ENCODE measurements at regions not wholly inside any gene's neighbourhood (a gene's known extent, or its start where the extent isn't known, plus 50 kb on each side); places are given as distances from the start of the nearest gene placed in this dataset.

DNA sequence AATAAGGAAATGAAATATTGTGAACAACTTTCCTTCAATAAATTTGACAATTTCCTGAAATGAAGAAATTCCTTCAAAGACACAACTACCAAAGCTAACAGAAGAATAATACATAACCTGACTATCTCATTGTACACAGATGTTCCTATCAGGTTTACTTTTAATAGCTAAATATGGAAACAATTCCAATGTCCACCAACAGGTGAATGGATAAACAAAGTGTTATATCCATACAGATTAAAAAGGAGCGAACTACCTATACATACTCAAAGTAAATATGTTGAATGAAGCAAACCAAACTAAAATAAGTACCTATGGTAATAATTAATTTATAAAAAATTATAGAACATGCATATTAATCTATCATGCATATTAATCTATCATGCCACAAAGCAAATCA is 554.9 kb downstream of the PPP4R3C start:
- H3K4me1 ChIP-seq (ENCODE audit: insufficient read depth) = no peaks in the 10 kb centered on the region
- Mint-ChIP-seq H3K27ac (no peak overlapping the region), H3K9me3 (peaks cover 7% of the 10 kb centered on the region; the same call in 2 of the 3 replicates), H3K4me3 (no peak overlapping the region), H3K4me1 (no peaks in the 10 kb centered on the region), H3K36me3 (ENCODE audit: low read depth) (0 out of 3 replicates have a peak, but pooled peaks cover 5% of the 10 kb centered on the region), H3K27me3 (ENCODE audit: insufficient read depth, low read depth, poor library complexity) (no peaks in the 10 kb centered on the region)
- H3K27ac ChIP-seq (ENCODE audit: low read depth) = no peak overlapping the region
- TF ChIP-seq STAT1 (IDR thresholded peaks at IDR 0.05; ENCODE audit: unreplicated experiment) = no peak
- TF ChIP-seq, protein P1, sequence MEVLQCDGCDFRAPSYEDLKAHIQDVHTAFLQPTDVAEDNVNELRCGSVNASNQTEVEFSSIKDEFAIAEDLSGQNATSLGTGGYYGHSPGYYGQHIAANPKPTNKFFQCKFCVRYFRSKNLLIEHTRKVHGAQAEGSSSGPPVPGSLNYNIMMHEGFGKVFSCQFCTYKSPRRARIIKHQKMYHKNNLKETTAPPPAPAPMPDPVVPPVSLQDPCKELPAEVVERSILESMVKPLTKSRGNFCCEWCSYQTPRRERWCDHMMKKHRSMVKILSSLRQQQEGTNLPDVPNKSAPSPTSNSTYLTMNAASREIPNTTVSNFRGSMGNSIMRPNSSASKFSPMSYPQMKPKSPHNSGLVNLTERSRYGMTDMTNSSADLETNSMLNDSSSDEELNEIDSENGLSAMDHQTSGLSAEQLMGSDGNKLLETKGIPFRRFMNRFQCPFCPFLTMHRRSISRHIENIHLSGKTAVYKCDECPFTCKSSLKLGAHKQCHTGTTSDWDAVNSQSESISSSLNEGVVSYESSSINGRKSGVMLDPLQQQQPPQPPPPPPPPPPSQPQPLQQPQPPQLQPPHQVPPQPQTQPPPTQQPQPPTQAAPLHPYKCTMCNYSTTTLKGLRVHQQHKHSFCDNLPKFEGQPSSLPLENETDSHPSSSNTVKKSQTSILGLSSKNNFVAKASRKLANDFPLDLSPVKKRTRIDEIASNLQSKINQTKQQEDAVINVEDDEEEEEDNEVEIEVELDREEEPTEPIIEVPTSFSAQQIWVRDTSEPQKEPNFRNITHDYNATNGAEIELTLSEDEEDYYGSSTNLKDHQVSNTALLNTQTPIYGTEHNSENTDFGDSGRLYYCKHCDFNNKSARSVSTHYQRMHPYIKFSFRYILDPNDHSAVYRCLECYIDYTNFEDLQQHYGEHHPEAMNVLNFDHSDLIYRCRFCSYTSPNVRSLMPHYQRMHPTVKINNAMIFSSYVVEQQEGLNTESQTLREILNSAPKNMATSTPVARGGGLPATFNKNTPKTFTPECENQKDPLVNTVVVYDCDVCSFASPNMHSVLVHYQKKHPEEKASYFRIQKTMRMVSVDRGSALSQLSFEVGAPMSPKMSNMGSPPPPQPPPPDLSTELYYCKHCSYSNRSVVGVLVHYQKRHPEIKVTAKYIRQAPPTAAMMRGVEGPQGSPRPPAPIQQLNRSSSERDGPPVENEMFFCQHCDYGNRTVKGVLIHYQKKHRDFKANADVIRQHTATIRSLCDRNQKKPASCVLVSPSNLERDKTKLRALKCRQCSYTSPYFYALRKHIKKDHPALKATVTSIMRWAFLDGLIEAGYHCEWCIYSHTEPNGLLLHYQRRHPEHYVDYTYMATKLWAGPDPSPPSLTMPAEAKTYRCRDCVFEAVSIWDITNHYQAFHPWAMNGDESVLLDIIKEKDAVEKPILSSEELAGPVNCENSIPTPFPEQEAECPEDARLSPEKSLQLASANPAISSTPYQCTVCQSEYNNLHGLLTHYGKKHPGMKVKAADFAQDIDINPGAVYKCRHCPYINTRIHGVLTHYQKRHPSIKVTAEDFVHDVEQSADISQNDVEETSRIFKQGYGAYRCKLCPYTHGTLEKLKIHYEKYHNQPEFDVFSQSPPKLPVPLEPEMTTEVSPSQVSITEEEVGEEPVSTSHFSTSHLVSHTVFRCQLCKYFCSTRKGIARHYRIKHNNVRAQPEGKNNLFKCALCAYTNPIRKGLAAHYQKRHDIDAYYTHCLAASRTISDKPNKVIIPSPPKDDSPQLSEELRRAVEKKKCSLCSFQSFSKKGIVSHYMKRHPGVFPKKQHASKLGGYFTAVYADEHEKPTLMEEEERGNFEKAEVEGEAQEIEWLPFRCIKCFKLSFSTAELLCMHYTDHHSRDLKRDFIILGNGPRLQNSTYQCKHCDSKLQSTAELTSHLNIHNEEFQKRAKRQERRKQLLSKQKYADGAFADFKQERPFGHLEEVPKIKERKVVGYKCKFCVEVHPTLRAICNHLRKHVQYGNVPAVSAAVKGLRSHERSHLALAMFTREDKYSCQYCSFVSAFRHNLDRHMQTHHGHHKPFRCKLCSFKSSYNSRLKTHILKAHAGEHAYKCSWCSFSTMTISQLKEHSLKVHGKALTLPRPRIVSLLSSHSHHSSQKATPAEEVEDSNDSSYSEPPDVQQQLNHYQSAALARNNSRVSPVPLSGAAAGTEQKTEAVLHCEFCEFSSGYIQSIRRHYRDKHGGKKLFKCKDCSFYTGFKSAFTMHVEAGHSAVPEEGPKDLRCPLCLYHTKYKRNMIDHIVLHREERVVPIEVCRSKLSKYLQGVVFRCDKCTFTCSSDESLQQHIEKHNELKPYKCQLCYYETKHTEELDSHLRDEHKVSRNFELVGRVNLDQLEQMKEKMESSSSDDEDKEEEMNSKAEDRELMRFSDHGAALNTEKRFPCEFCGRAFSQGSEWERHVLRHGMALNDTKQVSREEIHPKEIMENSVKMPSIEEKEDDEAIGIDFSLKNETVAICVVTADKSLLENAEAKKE (CRISPR knock-in tag; IDR thresholded peaks at IDR 0.05) = no peak
- TF ChIP-seq ZNF331 (CRISPR knock-in tag; IDR thresholded peaks at IDR 0.05; ENCODE audit: low read depth) = no peak
- no peak for TF ChIP-seq NANOG (IDR thresholded peaks at IDR 0.05; ENCODE audit: borderline replicate concordance)
- TF ChIP-seq, protein P2, sequence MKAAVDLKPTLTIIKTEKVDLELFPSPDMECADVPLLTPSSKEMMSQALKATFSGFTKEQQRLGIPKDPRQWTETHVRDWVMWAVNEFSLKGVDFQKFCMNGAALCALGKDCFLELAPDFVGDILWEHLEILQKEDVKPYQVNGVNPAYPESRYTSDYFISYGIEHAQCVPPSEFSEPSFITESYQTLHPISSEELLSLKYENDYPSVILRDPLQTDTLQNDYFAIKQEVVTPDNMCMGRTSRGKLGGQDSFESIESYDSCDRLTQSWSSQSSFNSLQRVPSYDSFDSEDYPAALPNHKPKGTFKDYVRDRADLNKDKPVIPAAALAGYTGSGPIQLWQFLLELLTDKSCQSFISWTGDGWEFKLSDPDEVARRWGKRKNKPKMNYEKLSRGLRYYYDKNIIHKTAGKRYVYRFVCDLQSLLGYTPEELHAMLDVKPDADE (IDR thresholded peaks at IDR 0.05) = no peak
- TF ChIP-seq, protein P3, sequence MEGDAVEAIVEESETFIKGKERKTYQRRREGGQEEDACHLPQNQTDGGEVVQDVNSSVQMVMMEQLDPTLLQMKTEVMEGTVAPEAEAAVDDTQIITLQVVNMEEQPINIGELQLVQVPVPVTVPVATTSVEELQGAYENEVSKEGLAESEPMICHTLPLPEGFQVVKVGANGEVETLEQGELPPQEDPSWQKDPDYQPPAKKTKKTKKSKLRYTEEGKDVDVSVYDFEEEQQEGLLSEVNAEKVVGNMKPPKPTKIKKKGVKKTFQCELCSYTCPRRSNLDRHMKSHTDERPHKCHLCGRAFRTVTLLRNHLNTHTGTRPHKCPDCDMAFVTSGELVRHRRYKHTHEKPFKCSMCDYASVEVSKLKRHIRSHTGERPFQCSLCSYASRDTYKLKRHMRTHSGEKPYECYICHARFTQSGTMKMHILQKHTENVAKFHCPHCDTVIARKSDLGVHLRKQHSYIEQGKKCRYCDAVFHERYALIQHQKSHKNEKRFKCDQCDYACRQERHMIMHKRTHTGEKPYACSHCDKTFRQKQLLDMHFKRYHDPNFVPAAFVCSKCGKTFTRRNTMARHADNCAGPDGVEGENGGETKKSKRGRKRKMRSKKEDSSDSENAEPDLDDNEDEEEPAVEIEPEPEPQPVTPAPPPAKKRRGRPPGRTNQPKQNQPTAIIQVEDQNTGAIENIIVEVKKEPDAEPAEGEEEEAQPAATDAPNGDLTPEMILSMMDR (conservative IDR thresholded peaks at IDR 0.05; ENCODE audit: low read depth in 2 of 2) = no peak
- TF ChIP-seq JUNB (IDR thresholded peaks at IDR 0.05; ENCODE audit: unreplicated experiment) = no peak
- TF ChIP-seq EZH2phosphoT487 (IDR thresholded peaks at IDR 0.05; ENCODE audit: unreplicated experiment) = no peak
- TF ChIP-seq, protein P4, sequence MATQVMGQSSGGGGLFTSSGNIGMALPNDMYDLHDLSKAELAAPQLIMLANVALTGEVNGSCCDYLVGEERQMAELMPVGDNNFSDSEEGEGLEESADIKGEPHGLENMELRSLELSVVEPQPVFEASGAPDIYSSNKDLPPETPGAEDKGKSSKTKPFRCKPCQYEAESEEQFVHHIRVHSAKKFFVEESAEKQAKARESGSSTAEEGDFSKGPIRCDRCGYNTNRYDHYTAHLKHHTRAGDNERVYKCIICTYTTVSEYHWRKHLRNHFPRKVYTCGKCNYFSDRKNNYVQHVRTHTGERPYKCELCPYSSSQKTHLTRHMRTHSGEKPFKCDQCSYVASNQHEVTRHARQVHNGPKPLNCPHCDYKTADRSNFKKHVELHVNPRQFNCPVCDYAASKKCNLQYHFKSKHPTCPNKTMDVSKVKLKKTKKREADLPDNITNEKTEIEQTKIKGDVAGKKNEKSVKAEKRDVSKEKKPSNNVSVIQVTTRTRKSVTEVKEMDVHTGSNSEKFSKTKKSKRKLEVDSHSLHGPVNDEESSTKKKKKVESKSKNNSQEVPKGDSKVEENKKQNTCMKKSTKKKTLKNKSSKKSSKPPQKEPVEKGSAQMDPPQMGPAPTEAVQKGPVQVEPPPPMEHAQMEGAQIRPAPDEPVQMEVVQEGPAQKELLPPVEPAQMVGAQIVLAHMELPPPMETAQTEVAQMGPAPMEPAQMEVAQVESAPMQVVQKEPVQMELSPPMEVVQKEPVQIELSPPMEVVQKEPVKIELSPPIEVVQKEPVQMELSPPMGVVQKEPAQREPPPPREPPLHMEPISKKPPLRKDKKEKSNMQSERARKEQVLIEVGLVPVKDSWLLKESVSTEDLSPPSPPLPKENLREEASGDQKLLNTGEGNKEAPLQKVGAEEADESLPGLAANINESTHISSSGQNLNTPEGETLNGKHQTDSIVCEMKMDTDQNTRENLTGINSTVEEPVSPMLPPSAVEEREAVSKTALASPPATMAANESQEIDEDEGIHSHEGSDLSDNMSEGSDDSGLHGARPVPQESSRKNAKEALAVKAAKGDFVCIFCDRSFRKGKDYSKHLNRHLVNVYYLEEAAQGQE (IDR thresholded peaks at IDR 0.05; ENCODE audit: unreplicated experiment) = no peak
- no peak for TF ChIP-seq CREB1 (CRISPR knock-in tag; IDR thresholded peaks at IDR 0.05; ENCODE audit: low read depth)
- TF ChIP-seq ZNF114 (CRISPR knock-in tag; IDR thresholded peaks at IDR 0.05) = no peak
- no peak for TF ChIP-seq POLR2AphosphoS5 (IDR thresholded peaks at IDR 0.05; ENCODE audit: low read depth)
- TF ChIP-seq EZH2 (IDR thresholded peaks at IDR 0.05; ENCODE audit: low read depth, unreplicated experiment) = no peak
- no peaks in the 10 kb centered on the region for H3K36me3 ChIP-seq (ENCODE audit: insufficient read depth)
- H3K79me2 ChIP-seq (replicated peaks; ENCODE audit: insufficient read depth) = no peaks in the 10 kb centered on the region
- no peaks in the 10 kb centered on the region for H3F3A ChIP-seq (replicated peaks; ENCODE audit: low read depth)
- H3K27me3 ChIP-seq (ENCODE audit: insufficient read depth) = no peaks in the 10 kb centered on the region
- no peak overlapping the region for H2AFZ ChIP-seq
- no peak overlapping the region for H3K4me3 ChIP-seq
- ATAC-seq (no peak), DNase-seq (ENCODE audit: low spot score) (no peak)
- H3K4me2 ChIP-seq = no peak overlapping the region
- H4K20me1 ChIP-seq (replicated peaks; ENCODE audit: insufficient read depth) = no peaks in the 10 kb centered on the region
- H3K9me2 ChIP-seq (ENCODE audit: insufficient read depth) = no peaks in the 10 kb centered on the region

Measured in GM23338 (cell line).